ENCODE measurements at regions not wholly inside any gene's neighbourhood (a gene's known extent, or its start where the extent isn't known, plus 50 kb on each side); places are given as distances from the start of the nearest gene placed in this dataset.

GRCh38 chr5:158485047-158485446, 614.7 kb downstream of the EBF1 start:
- no peak for DNase-seq (ENCODE audit: low spot score in 2 of 2)
- in situ Hi-C loops (cut with MboI; ENCODE audit: low sequenced_read_pairs): no loop called here
- Histone ChIP-seq H3K4me1 (no peaks in the 10 kb centered on the region), H3K36me3 (replicated peaks) (no peaks in the 10 kb centered on the region), H3K4me3 (no peak overlapping the region), H3K27me3 (ENCODE audit: low read depth) (no peaks in the 10 kb centered on the region), H3K9me3 (no peaks in the 10 kb centered on the region)

- DNase-seq (ENCODE audit: low spot score in 2 of 2): no peak
- H3K4me1 ChIP-seq: no peaks in the 10 kb centered on the region
- in situ Hi-C loops (cut with MboI; ENCODE audit: low sequenced_read_pairs): no loop called here
- no peaks in the 10 kb centered on the region for H3K9me3 ChIP-seq
- H3K4me3 ChIP-seq: no peak overlapping the region
- no peaks in the 10 kb centered on the region for H3K36me3 ChIP-seq (replicated peaks)
- H3K27me3 ChIP-seq (ENCODE audit: low read depth): no peaks in the 10 kb centered on the region
Measured at GRCh38 chr5:158484150-158484549, 615.6 kb downstream of the EBF1 start.

GRCh38 chr5:158483281-158483860, 616.3 kb downstream of the EBF1 start:
- Histone ChIP-seq H3K4me3 (no peak overlapping the region), H3K9me3 (no peaks in the 10 kb centered on the region), H3K36me3 (replicated peaks) (no peaks in the 10 kb centered on the region), H3K27me3 (ENCODE audit: low read depth) (no peaks in the 10 kb centered on the region), H3K4me1 (no peaks in the 10 kb centered on the region)
- DNase-seq (ENCODE audit: low spot score in 2 of 2): no peak
- in situ Hi-C loops (cut with MboI; ENCODE audit: low sequenced_read_pairs): no loop called here

GRCh38 chr5:158482125-158482524, 617.6 kb downstream of the EBF1 start:
- in situ Hi-C loops (cut with MboI; ENCODE audit: low sequenced_read_pairs): no loop called here
- DNase-seq (ENCODE audit: low spot score in 2 of 2): no peak
- H3K4me1 ChIP-seq: no peaks in the 10 kb centered on the region
- no peaks in the 10 kb centered on the region for H3K27me3 ChIP-seq (ENCODE audit: low read depth)
- H3K9me3 ChIP-seq: no peaks in the 10 kb centered on the region
- no peak overlapping the region for H3K4me3 ChIP-seq
- H3K36me3 ChIP-seq (replicated peaks): no peaks in the 10 kb centered on the region

GRCh38 chr5:158478139-158478538, 619.2 kb upstream of the CLINT1 start:
- H3K27me3 ChIP-seq (ENCODE audit: low read depth): no peaks in the 10 kb centered on the region
- H3K36me3 ChIP-seq (replicated peaks): no peaks in the 10 kb centered on the region
- in situ Hi-C loops (cut with MboI; ENCODE audit: low sequenced_read_pairs): no loop called here
- H3K4me3 ChIP-seq: no peak overlapping the region
- H3K9me3 ChIP-seq: no peaks in the 10 kb centered on the region
- no peak for DNase-seq (ENCODE audit: low spot score in 2 of 2)
- no peaks in the 10 kb centered on the region for H3K4me1 ChIP-seq

- Histone ChIP-seq H3K36me3 (replicated peaks) (no peaks in the 10 kb centered on the region), H3K9me3 (no peaks in the 10 kb centered on the region), H3K4me3 (no peak overlapping the region), H3K27me3 (ENCODE audit: low read depth) (no peaks in the 10 kb centered on the region), H3K4me1 (no peaks in the 10 kb centered on the region)
- DNase-seq (ENCODE audit: low spot score in 2 of 2): no peak
- in situ Hi-C loops (cut with MboI; ENCODE audit: low sequenced_read_pairs): no loop called here
Measured at GRCh38 chr5:158477214-158477613, 618.3 kb upstream of the CLINT1 start.

GRCh38 chr5:158473016-158473635, 614.2 kb upstream of the CLINT1 start:
- Histone ChIP-seq H3K4me1 (no peaks in the 10 kb centered on the region), H3K9me3 (no peaks in the 10 kb centered on the region), H3K36me3 (replicated peaks) (no peaks in the 10 kb centered on the region), H3K27me3 (ENCODE audit: low read depth) (no peaks in the 10 kb centered on the region), H3K4me3 (no peak overlapping the region)
- in situ Hi-C loops (cut with MboI; ENCODE audit: low sequenced_read_pairs): no loop called here
- no peak for DNase-seq (ENCODE audit: low spot score in 2 of 2)

GRCh38 chr5:158471535-158471924, 612.6 kb upstream of the CLINT1 start:
- no peaks in the 10 kb centered on the region for H3K27me3 ChIP-seq (ENCODE audit: low read depth)
- no peaks in the 10 kb centered on the region for H3K9me3 ChIP-seq
- no peaks in the 10 kb centered on the region for H3K36me3 ChIP-seq (replicated peaks)
- no peak for DNase-seq (ENCODE audit: low spot score in 2 of 2)
- in situ Hi-C loops (cut with MboI; ENCODE audit: low sequenced_read_pairs): no loop called here
- no peak overlapping the region for H3K4me3 ChIP-seq
- H3K4me1 ChIP-seq: no peaks in the 10 kb centered on the region

GRCh38 chr5:158470764-158471534, 612.0 kb upstream of the CLINT1 start:
- no peaks in the 10 kb centered on the region for H3K27me3 ChIP-seq (ENCODE audit: low read depth)
- in situ Hi-C loops (cut with MboI; ENCODE audit: low sequenced_read_pairs): no loop called here
- DNase-seq (ENCODE audit: low spot score in 2 of 2): no peak
- no peak overlapping the region for H3K4me3 ChIP-seq
- no peaks in the 10 kb centered on the region for H3K4me1 ChIP-seq
- H3K36me3 ChIP-seq (replicated peaks): no peaks in the 10 kb centered on the region
- no peaks in the 10 kb centered on the region for H3K9me3 ChIP-seq

GRCh38 chr5:158468444-158468843, 609.5 kb upstream of the CLINT1 start:
- H3K4me1 ChIP-seq: no peaks in the 10 kb centered on the region
- H3K9me3 ChIP-seq: no peaks in the 10 kb centered on the region
- in situ Hi-C loops (cut with MboI; ENCODE audit: low sequenced_read_pairs): no loop called here
- no peak for DNase-seq (ENCODE audit: low spot score in 2 of 2)
- H3K4me3 ChIP-seq: no peak overlapping the region
- H3K36me3 ChIP-seq (replicated peaks): no peaks in the 10 kb centered on the region
- H3K27me3 ChIP-seq (ENCODE audit: low read depth): no peaks in the 10 kb centered on the region

GRCh38 chr5:158466191-158466590, 607.2 kb upstream of the CLINT1 start:
- H3K4me3 ChIP-seq: no peak overlapping the region
- no peaks in the 10 kb centered on the region for H3K27me3 ChIP-seq (ENCODE audit: low read depth)
- no peaks in the 10 kb centered on the region for H3K4me1 ChIP-seq
- no peaks in the 10 kb centered on the region for H3K9me3 ChIP-seq
- H3K36me3 ChIP-seq (replicated peaks): no peaks in the 10 kb centered on the region
- in situ Hi-C loops (cut with MboI; ENCODE audit: low sequenced_read_pairs): no loop called here
- DNase-seq (ENCODE audit: low spot score in 2 of 2): no peak

- in situ Hi-C loops (cut with MboI; ENCODE audit: low sequenced_read_pairs): no loop called here
- Histone ChIP-seq H3K4me1 (no peaks in the 10 kb centered on the region), H3K27me3 (ENCODE audit: low read depth) (no peaks in the 10 kb centered on the region), H3K4me3 (no peak overlapping the region), H3K9me3 (no peaks in the 10 kb centered on the region), H3K36me3 (replicated peaks) (no peaks in the 10 kb centered on the region)
- no peak for DNase-seq (ENCODE audit: low spot score in 2 of 2)
Measured at GRCh38 chr5:158465086-158465972, 606.4 kb upstream of the CLINT1 start.

- in situ Hi-C loops (cut with MboI; ENCODE audit: low sequenced_read_pairs): no loop called here
- no peak for DNase-seq (ENCODE audit: low spot score in 2 of 2)
Measured at GRCh38 chr5:158464383-158464782, 605.4 kb upstream of the CLINT1 start.

GRCh38 chr5:158463938-158464337, 605.0 kb upstream of the CLINT1 start:
- no peaks in the 10 kb centered on the region for H3K9me3 ChIP-seq
- H3K4me1 ChIP-seq: no peaks in the 10 kb centered on the region
- H3K4me3 ChIP-seq: no peak overlapping the region
- no peak for DNase-seq (ENCODE audit: low spot score in 2 of 2)
- no peaks in the 10 kb centered on the region for H3K27me3 ChIP-seq (ENCODE audit: low read depth)
- no peaks in the 10 kb centered on the region for H3K36me3 ChIP-seq (replicated peaks)
- in situ Hi-C loops (cut with MboI; ENCODE audit: low sequenced_read_pairs): no loop called here

More at GRCh38 chr5:158464383-158464782, 605.4 kb upstream of the CLINT1 start:
- H3K9me3 ChIP-seq: no peaks in the 10 kb centered on the region
- no peak overlapping the region for H3K4me3 ChIP-seq
- no peaks in the 10 kb centered on the region for H3K36me3 ChIP-seq (replicated peaks)
- H3K4me1 ChIP-seq: no peaks in the 10 kb centered on the region
- H3K27me3 ChIP-seq (ENCODE audit: low read depth): no peaks in the 10 kb centered on the region
